ENCODE measurements at regions not wholly inside any gene's neighbourhood (a gene's known extent, or its start where the extent isn't known, plus 50 kb on each side); places are given as distances from the start of the nearest gene placed in this dataset.

- TF ChIP-seq CTCF (IDR thresholded peaks at IDR 0.05; ENCODE audit: low read depth, low read length, poor library complexity, severe bottlenecking) (no peak), EZH2phosphoT487 (IDR thresholded peaks at IDR 0.05; ENCODE audit: borderline replicate concordance, low read length) (no peak)
These were observed 64.3 kb downstream of the C9orf50 start for GRCh38 chr9:129556491-129557191.

Measured in DOHH2 (cell line).